ENCODE measurements at regions not wholly inside any gene's neighbourhood (a gene's known extent, or its start where the extent isn't known, plus 50 kb on each side); places are given as distances from the start of the nearest gene placed in this dataset.

- Histone ChIP-seq H3K36me3 (ENCODE audit: control insufficient read depth in 4 of 4, insufficient read depth in 3 of 4, low read depth in 1 of 4, low read length in 3 of 4) (no peaks in the 10 kb centered on the region), H3K27ac (ENCODE audit: low read depth in 1 of 2, low read length in 2 of 2) (no peak overlapping the region), H3K27me3 (ENCODE audit: control insufficient read depth in 4 of 4, insufficient read depth in 4 of 4, low read length in 3 of 4) (no peaks in the 10 kb centered on the region), H3K4me3 (ENCODE audit: low read depth in 1 of 3, low read length in 3 of 3) (no peak overlapping the region), H3K4me1 (ENCODE audit: control insufficient read depth in 4 of 4, insufficient read depth in 4 of 4, low read length in 3 of 4) (no peaks in the 10 kb centered on the region), H3K9ac (ENCODE audit: low read depth in 1 of 2, low read length in 2 of 2) (no peak overlapping the region), H3K9me3 (ENCODE audit: control insufficient read depth in 4 of 4, low read length in 3 of 4) (no peaks in the 10 kb centered on the region)
- DNase-seq (ENCODE audit: low spot score), result no peak
- WGBS, result 83% methylated on average over 2 of the region's 2 CpGs
- TF ChIP-seq JUND (IDR thresholded peaks at IDR 0.05) (no peak), TAF1 (conservative IDR thresholded peaks at IDR 0.05) (no peak), RAD21 (IDR thresholded peaks at IDR 0.05) (no peak), GABPA (IDR thresholded peaks at IDR 0.05 in 1 of 2, conservative IDR thresholded peaks at IDR 0.05 in 1 of 2) (no peak)
- TF ChIP-seq, protein P1, sequence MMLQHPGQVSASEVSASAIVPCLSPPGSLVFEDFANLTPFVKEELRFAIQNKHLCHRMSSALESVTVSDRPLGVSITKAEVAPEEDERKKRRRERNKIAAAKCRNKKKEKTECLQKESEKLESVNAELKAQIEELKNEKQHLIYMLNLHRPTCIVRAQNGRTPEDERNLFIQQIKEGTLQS (IDR thresholded peaks at IDR 0.05), result no peak
These were observed 303.7 kb downstream of the GPAT3 start for GRCh38 chr4:83839615-83840014.

- WGBS, result 79% methylated on average over 5 of the region's 5 CpGs
- Histone ChIP-seq H3K27me3 (ENCODE audit: control insufficient read depth in 4 of 4, insufficient read depth in 4 of 4, low read length in 3 of 4) (no peaks in the 10 kb centered on the region), H3K9me3 (ENCODE audit: control insufficient read depth in 4 of 4, low read length in 3 of 4) (peaks cover 0 to 2% (median 0%) of the 10 kb centered on the region in 4 donors), H3K36me3 (ENCODE audit: control insufficient read depth in 4 of 4, insufficient read depth in 3 of 4, low read depth in 1 of 4, low read length in 3 of 4) (no peaks in the 10 kb centered on the region), H3K4me3 (ENCODE audit: low read depth in 1 of 3, low read length in 3 of 3) (no peak overlapping the region), H3K27ac (ENCODE audit: low read depth in 1 of 2, low read length in 2 of 2) (no peak overlapping the region), H3K9ac (ENCODE audit: low read depth in 1 of 2, low read length in 2 of 2) (no peak overlapping the region), H3K4me1 (ENCODE audit: control insufficient read depth in 4 of 4, insufficient read depth in 4 of 4, low read length in 3 of 4) (no peaks in the 10 kb centered on the region)
- no peak for TF ChIP-seq SP1 (IDR thresholded peaks at IDR 0.05)
- TF ChIP-seq, protein P2, sequence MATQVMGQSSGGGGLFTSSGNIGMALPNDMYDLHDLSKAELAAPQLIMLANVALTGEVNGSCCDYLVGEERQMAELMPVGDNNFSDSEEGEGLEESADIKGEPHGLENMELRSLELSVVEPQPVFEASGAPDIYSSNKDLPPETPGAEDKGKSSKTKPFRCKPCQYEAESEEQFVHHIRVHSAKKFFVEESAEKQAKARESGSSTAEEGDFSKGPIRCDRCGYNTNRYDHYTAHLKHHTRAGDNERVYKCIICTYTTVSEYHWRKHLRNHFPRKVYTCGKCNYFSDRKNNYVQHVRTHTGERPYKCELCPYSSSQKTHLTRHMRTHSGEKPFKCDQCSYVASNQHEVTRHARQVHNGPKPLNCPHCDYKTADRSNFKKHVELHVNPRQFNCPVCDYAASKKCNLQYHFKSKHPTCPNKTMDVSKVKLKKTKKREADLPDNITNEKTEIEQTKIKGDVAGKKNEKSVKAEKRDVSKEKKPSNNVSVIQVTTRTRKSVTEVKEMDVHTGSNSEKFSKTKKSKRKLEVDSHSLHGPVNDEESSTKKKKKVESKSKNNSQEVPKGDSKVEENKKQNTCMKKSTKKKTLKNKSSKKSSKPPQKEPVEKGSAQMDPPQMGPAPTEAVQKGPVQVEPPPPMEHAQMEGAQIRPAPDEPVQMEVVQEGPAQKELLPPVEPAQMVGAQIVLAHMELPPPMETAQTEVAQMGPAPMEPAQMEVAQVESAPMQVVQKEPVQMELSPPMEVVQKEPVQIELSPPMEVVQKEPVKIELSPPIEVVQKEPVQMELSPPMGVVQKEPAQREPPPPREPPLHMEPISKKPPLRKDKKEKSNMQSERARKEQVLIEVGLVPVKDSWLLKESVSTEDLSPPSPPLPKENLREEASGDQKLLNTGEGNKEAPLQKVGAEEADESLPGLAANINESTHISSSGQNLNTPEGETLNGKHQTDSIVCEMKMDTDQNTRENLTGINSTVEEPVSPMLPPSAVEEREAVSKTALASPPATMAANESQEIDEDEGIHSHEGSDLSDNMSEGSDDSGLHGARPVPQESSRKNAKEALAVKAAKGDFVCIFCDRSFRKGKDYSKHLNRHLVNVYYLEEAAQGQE (IDR thresholded peaks at IDR 0.05), result no peak
- TF ChIP-seq HNF4A (conservative IDR thresholded peaks at IDR 0.05), result no peak
- TF ChIP-seq, protein P3, sequence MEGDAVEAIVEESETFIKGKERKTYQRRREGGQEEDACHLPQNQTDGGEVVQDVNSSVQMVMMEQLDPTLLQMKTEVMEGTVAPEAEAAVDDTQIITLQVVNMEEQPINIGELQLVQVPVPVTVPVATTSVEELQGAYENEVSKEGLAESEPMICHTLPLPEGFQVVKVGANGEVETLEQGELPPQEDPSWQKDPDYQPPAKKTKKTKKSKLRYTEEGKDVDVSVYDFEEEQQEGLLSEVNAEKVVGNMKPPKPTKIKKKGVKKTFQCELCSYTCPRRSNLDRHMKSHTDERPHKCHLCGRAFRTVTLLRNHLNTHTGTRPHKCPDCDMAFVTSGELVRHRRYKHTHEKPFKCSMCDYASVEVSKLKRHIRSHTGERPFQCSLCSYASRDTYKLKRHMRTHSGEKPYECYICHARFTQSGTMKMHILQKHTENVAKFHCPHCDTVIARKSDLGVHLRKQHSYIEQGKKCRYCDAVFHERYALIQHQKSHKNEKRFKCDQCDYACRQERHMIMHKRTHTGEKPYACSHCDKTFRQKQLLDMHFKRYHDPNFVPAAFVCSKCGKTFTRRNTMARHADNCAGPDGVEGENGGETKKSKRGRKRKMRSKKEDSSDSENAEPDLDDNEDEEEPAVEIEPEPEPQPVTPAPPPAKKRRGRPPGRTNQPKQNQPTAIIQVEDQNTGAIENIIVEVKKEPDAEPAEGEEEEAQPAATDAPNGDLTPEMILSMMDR (IDR thresholded peaks at IDR 0.05; ENCODE audit: low read depth, low read length, missing input control), result no peak
- TF ChIP-seq, protein P1 (IDR thresholded peaks at IDR 0.05), result no peak
- TF ChIP-seq GABPA (IDR thresholded peaks at IDR 0.05 in 1 of 2, conservative IDR thresholded peaks at IDR 0.05 in 1 of 2), result no peak
- no peak for TF ChIP-seq RAD21 (IDR thresholded peaks at IDR 0.05)
- DNase-seq (ENCODE audit: low spot score), result no peak
These were observed 301.9 kb downstream of the GPAT3 start for GRCh38 chr4:83837614-83838308.

GRCh38 chr4:83833920-83834319 lies 298.0 kb downstream of the GPAT3 start:
- H3K9ac ChIP-seq (ENCODE audit: low read depth in 1 of 2, low read length in 2 of 2), result no peak overlapping the region
- H3K4me1 ChIP-seq (ENCODE audit: control insufficient read depth in 4 of 4, insufficient read depth in 4 of 4, low read length in 3 of 4), result no peaks in the 10 kb centered on the region
- H3K27ac ChIP-seq (ENCODE audit: low read depth in 1 of 2, low read length in 2 of 2), result no peak overlapping the region
- peaks cover 0 to 2% (median 0%) of the 10 kb centered on the region in 4 donors for H3K9me3 ChIP-seq (ENCODE audit: control insufficient read depth in 4 of 4, low read length in 3 of 4)
- H3K36me3 ChIP-seq (ENCODE audit: control insufficient read depth in 4 of 4, insufficient read depth in 3 of 4, low read depth in 1 of 4, low read length in 3 of 4), result no peaks in the 10 kb centered on the region
- H3K27me3 ChIP-seq (ENCODE audit: control insufficient read depth in 4 of 4, insufficient read depth in 4 of 4, low read length in 3 of 4), result no peaks in the 10 kb centered on the region
- 33% methylated on average over 2 of the region's 2 CpGs for WGBS
- TF ChIP-seq ZBTB33 (IDR thresholded peaks at IDR 0.05) (no peak), EGR1 (IDR thresholded peaks at IDR 0.05; ENCODE audit: low read depth in 2 of 2) (no peak), YY1 (IDR thresholded peaks at IDR 0.05) (no peak)
- no peak for DNase-seq (ENCODE audit: low spot score)
- H3K4me3 ChIP-seq (ENCODE audit: low read depth in 1 of 3, low read length in 3 of 3), result no peak overlapping the region
